SK-N-SH treated with all-trans-retinoic acid at 6 μM for 48 hours (cell line): ENCODE measurements at regions not wholly inside any gene's neighbourhood (a gene's known extent, or its start where the extent isn't known, plus 50 kb on each side); places are given as distances from the start of the nearest gene placed in this dataset.

Source experiments
- ARNTL ChIP-seq: fragments of 450-650 bp; formaldehyde crosslinking; IDR thresholded peaks from 2 replicates; pipeline ENCODE4 v1.5.0; 2020; ENCODE audit warnings: low read depth, mild to moderate bottlenecking, moderate library complexity, borderline replicate concordance
- ESRRG ChIP-seq: fragments of 250-450 bp; sonication (Bioruptor Pico); IDR thresholded peaks from 2 replicates; pipeline ENCODE4 v1.6.1; 2021; ENCODE audit warnings: mild to moderate bottlenecking
- OSR1 ChIP-seq: fragments of 250-450 bp; sonication (Bioruptor Pico); IDR thresholded peaks from 2 replicates; pipeline ENCODE4 v1.8.0; 2022; ENCODE audit warnings: moderate library complexity, mild to moderate bottlenecking, inconsistent platforms
- PPARA ChIP-seq: fragments of 250-450 bp; sonication (Bioruptor Pico); IDR thresholded peaks from 2 replicates; pipeline ENCODE4 v1.5.0; 2020; ENCODE audit warnings: mild to moderate bottlenecking, borderline replicate concordance
- RARB ChIP-seq: fragments of 250-450 bp; sonication (Bioruptor Pico); IDR thresholded peaks from 2 replicates; pipeline ENCODE4 v1.8.0; 2021; ENCODE audit warnings: mild to moderate bottlenecking, moderate library complexity
- TOX ChIP-seq: fragments of 250-450 bp; sonication (Bioruptor Pico); IDR thresholded peaks from 2 replicates; pipeline ENCODE4 v1.8.0; 2021; ENCODE audit warnings: mild to moderate bottlenecking, moderate library complexity, borderline replicate concordance
- ZC3H10 ChIP-seq: fragments of 250-450 bp; sonication (Bioruptor Pico); IDR thresholded peaks from 2 replicates; pipeline ENCODE4 v1.5.1; 2021; ENCODE audit warnings: mild to moderate bottlenecking, moderate library complexity
- ZFP3 ChIP-seq: fragments of 250-450 bp; sonication (Bioruptor Pico); IDR thresholded peaks from 2 replicates; pipeline ENCODE4 v1.5.0; 2020; ENCODE audit warnings: mild to moderate bottlenecking, moderate library complexity
- ZNF70 ChIP-seq: fragments of 450-650 bp; formaldehyde crosslinking; IDR thresholded peaks from 2 replicates; pipeline ENCODE4 v1.5.0; 2020; ENCODE audit warnings: mild to moderate bottlenecking, moderate library complexity
- TF ChIP-seq, protein P1 (sequence below): fragments of 250-450 bp; sonication (Bioruptor Pico); IDR thresholded peaks from 2 replicates; pipeline ENCODE4 v1.8.0; 2020; ENCODE audit warnings: mild to moderate bottlenecking, moderate library complexity, borderline replicate concordance
- TF ChIP-seq, protein P2 (sequence below): fragments of 250-450 bp; sonication (Bioruptor Pico); IDR thresholded peaks from 2 replicates; pipeline ENCODE4 v1.5.1; 2020; ENCODE audit warnings: low read depth, mild to moderate bottlenecking, moderate library complexity
- TF ChIP-seq, protein P3 (sequence below): fragments of 250-450 bp; sonication (Bioruptor Pico); IDR thresholded peaks from 2 replicates; pipeline ENCODE4 v1.5.1; 2021; ENCODE audit warnings: mild to moderate bottlenecking, moderate library complexity
- TF ChIP-seq, protein P4 (sequence below): fragments of 250-450 bp; sonication (Bioruptor Pico); IDR thresholded peaks from 2 replicates; pipeline ENCODE4 v1.5.0; 2020; ENCODE audit warnings: mild to moderate bottlenecking, moderate library complexity

DNA sequence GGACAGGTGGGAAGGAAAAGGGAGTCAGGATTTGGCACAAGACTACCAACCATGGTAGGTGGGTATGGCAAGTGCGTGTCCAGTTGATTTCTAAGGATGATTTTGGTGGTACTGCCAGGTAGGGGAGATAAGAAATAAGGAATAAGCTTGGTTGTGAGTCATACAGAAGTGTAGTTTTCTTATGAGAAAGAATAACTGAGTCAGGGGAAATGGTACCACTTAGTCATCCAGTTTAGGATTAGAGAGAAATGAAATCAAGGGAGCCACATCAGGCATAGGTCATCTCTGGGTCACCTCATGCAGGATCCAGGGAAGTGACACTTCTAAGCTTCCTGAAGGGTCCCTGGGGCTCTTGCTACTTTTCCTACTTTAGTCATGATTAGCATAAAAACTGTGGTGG lies 107.1 kb upstream of the C1GALT1C1 start:
- TF ChIP-seq, protein P1, sequence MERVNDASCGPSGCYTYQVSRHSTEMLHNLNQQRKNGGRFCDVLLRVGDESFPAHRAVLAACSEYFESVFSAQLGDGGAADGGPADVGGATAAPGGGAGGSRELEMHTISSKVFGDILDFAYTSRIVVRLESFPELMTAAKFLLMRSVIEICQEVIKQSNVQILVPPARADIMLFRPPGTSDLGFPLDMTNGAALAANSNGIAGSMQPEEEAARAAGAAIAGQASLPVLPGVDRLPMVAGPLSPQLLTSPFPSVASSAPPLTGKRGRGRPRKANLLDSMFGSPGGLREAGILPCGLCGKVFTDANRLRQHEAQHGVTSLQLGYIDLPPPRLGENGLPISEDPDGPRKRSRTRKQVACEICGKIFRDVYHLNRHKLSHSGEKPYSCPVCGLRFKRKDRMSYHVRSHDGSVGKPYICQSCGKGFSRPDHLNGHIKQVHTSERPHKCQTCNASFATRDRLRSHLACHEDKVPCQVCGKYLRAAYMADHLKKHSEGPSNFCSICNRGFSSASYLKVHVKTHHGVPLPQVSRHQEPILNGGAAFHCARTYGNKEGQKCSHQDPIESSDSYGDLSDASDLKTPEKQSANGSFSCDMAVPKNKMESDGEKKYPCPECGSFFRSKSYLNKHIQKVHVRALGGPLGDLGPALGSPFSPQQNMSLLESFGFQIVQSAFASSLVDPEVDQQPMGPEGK (CRISPR knock-in tag) = no peak
- TF ChIP-seq RARB (CRISPR knock-in tag) (no peak), PPARA (no peak), ESRRG (CRISPR knock-in tag) (no peak), ARNTL (CRISPR knock-in tag) (no peak), OSR1 (CRISPR knock-in tag) (no peak), ZC3H10 (CRISPR knock-in tag) (no peak), ZNF70 (no peak), TOX (CRISPR knock-in tag) (no peak), ZFP3 (CRISPR knock-in tag) (no peak)
- TF ChIP-seq, protein P2, sequence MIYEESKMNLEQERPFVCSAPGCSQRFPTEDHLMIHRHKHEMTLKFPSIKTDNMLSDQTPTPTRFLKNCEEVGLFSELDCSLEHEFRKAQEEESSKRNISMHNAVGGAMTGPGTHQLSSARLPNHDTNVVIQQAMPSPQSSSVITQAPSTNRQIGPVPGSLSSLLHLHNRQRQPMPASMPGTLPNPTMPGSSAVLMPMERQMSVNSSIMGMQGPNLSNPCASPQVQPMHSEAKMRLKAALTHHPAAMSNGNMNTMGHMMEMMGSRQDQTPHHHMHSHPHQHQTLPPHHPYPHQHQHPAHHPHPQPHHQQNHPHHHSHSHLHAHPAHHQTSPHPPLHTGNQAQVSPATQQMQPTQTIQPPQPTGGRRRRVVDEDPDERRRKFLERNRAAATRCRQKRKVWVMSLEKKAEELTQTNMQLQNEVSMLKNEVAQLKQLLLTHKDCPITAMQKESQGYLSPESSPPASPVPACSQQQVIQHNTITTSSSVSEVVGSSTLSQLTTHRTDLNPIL (CRISPR knock-in tag) = no peak
- TF ChIP-seq, protein P3, sequence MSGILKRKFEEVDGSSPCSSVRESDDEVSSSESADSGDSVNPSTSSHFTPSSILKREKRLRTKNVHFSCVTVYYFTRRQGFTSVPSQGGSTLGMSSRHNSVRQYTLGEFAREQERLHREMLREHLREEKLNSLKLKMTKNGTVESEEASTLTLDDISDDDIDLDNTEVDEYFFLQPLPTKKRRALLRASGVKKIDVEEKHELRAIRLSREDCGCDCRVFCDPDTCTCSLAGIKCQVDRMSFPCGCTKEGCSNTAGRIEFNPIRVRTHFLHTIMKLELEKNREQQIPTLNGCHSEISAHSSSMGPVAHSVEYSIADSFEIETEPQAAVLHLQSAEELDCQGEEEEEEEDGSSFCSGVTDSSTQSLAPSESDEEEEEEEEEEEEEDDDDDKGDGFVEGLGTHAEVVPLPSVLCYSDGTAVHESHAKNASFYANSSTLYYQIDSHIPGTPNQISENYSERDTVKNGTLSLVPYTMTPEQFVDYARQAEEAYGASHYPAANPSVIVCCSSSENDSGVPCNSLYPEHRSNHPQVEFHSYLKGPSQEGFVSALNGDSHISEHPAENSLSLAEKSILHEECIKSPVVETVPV (CRISPR knock-in tag) = no peak
- TF ChIP-seq, protein P4, sequence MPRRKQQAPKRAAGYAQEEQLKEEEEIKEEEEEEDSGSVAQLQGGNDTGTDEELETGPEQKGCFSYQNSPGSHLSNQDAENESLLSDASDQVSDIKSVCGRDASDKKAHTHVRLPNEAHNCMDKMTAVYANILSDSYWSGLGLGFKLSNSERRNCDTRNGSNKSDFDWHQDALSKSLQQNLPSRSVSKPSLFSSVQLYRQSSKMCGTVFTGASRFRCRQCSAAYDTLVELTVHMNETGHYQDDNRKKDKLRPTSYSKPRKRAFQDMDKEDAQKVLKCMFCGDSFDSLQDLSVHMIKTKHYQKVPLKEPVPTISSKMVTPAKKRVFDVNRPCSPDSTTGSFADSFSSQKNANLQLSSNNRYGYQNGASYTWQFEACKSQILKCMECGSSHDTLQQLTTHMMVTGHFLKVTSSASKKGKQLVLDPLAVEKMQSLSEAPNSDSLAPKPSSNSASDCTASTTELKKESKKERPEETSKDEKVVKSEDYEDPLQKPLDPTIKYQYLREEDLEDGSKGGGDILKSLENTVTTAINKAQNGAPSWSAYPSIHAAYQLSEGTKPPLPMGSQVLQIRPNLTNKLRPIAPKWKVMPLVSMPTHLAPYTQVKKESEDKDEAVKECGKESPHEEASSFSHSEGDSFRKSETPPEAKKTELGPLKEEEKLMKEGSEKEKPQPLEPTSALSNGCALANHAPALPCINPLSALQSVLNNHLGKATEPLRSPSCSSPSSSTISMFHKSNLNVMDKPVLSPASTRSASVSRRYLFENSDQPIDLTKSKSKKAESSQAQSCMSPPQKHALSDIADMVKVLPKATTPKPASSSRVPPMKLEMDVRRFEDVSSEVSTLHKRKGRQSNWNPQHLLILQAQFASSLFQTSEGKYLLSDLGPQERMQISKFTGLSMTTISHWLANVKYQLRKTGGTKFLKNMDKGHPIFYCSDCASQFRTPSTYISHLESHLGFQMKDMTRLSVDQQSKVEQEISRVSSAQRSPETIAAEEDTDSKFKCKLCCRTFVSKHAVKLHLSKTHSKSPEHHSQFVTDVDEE (CRISPR knock-in tag) = no peak
